HepG2 (cell line): ENCODE measurements at regions not wholly inside any gene's neighbourhood (a gene's known extent, or its start where the extent isn't known, plus 50 kb on each side); places are given as distances from the start of the nearest gene placed in this dataset.

Source experiments
- ATAC-seq: fragments of 200-7000 bp; cut with Tn5 transposase; 3 replicates; pipeline ENCODE4 v1.9.1; 2020; ENCODE audit warnings: mild to moderate bottlenecking, moderate library complexity
- BruUV-seq: library from RNA; stranded (reverse); fragments of 400-500 nt; replicated peaks from 2 replicates; lab custom pipeline; 2021; lab: Mats Ljungman, UMichigan
- CTCF ChIA-PET: fragments of 300-600 bp; formaldehyde crosslinking; extraction: SDS; loops from one replicate; lab custom pipeline; 2021; ENCODE audit warnings: low total read pairs, inconsistent platforms, low intra/inter-chr PET ratio; lab: Yijun Ruan, JAX
- POLR2A ChIA-PET: fragments of 350-600 bp; sonication (Branson Sonifier 250); formaldehyde crosslinking; loops from one replicate; lab custom pipeline; 2020; ENCODE audit warnings: antibody characterized with exemption, inconsistent platforms; lab: Yijun Ruan, JAX
- DNase-seq: peaks from one replicate; pipeline ENCODE4 v3.0.0-alpha.2; 2015; ENCODE audit warnings: low spot score
- FAIRE-seq: peaks from 3 replicates; lab custom pipeline; 2011; peaks lifted over from hg19 to GRCh38; lab: Jason Lieb, UNC
- H2AFZ ChIP-seq: one replicate; pipeline ENCODE4 v1.6.1; 2011; ENCODE audit warnings: low read length, inconsistent platforms
- H3K27ac ChIP-seq: fragments of 300-600 bp; 3 replicates; pipeline ENCODE4 v1.8.0; 2011; ENCODE audit warnings: mixed run types, mild to moderate bottlenecking, mixed read lengths, low read length, inconsistent platforms; ENCODE audit not compliant: insufficient read depth; ENCODE audit errors: extremely low read length
- H3K27me3 ChIP-seq, 2 experiments: fragments of 200-600 bp in 1 of 2; 2 replicates in 1 of 2; 3 replicates in 1 of 2; pipeline versions ENCODE4 v1.6.0 to v1.8.0; 2011; ENCODE audit warnings: low read length in 2 of 2, mild to moderate bottlenecking in 2 of 2, moderate library complexity in 2 of 2, inconsistent platforms in 1 of 2; ENCODE audit not compliant: insufficient read depth in 2 of 2, control insufficient read depth in 1 of 2
- H3K36me3 ChIP-seq, 2 experiments: fragments of 200-600 bp in 1 of 2; replicated peaks in 1 of 2; 2 replicates in 1 of 2; 3 replicates in 1 of 2; pipeline versions ENCODE4 v1.5.1 to v1.8.0; 2011; ENCODE audit warnings: low read length in 2 of 2, inconsistent platforms in 1 of 2; ENCODE audit not compliant: insufficient read depth in 2 of 2, control insufficient read depth in 1 of 2
- H3K4me1 ChIP-seq: 2 replicates; pipeline ENCODE4 v1.5.1; 2012; ENCODE audit warnings: low read length, inconsistent platforms; ENCODE audit not compliant: insufficient read depth
- H3K4me2 ChIP-seq: 2 replicates; pipeline ENCODE4 v1.6.0; 2011; ENCODE audit warnings: low read depth, low read length, inconsistent platforms
- H3K4me3 ChIP-seq, 3 experiments: fragments of 200-600 bp in 1 of 3; sonication (generic), shearing (Covaris generic) in 1 of 3; replicated peaks in 1 of 3; 2 replicates each; pipeline ENCODE4 v1.5.1; 2011 to 2016; ENCODE audit warnings: low read length in 3 of 3, inconsistent platforms in 2 of 3, low read depth in 2 of 3, mild to moderate bottlenecking in 2 of 3, control low read depth in 1 of 3, mixed read lengths in 1 of 3; ENCODE audit not compliant: insufficient read depth in 1 of 3
- H3K79me2 ChIP-seq: one replicate; pipeline ENCODE4 v1.6.1; 2011; ENCODE audit warnings: low read length, inconsistent platforms; ENCODE audit not compliant: insufficient read depth
- H3K9ac ChIP-seq: 2 replicates; pipeline ENCODE4 v1.6.0; 2011; ENCODE audit warnings: mild to moderate bottlenecking, low read depth, low read length, inconsistent platforms; ENCODE audit not compliant: insufficient read depth
- H3K9me3 ChIP-seq: 2 replicates; pipeline ENCODE4 v1.5.1; 2012; ENCODE audit warnings: mild to moderate bottlenecking, low read length
- H4K20me1 ChIP-seq: 2 replicates; pipeline ENCODE4 v1.6.0; 2011; ENCODE audit warnings: inconsistent platforms, mild to moderate bottlenecking, low read length, moderate library complexity; ENCODE audit not compliant: insufficient read depth
- IKZF4 ChIP-seq: sonication (generic); formaldehyde crosslinking; IDR thresholded peaks from 2 replicates; pipeline ENCODE4 v1.5.1; 2020; ENCODE audit warnings: borderline replicate concordance, mild to moderate bottlenecking, low read depth, missing genetic modification reagents; ENCODE audit errors: not compliant biosample characterization
- MAFG ChIP-seq: sonication (generic); formaldehyde crosslinking; IDR thresholded peaks from 2 replicates; pipeline ENCODE4 v1.5.1; 2020; ENCODE audit warnings: mild to moderate bottlenecking, missing genetic modification reagents
- SRY ChIP-seq: sonication (generic); formaldehyde crosslinking; IDR thresholded peaks from 2 replicates; pipeline ENCODE4 v1.8.0; 2022; ENCODE audit warnings: mild to moderate bottlenecking, missing genetic modification reagents
- ZNF101 ChIP-seq: sonication (generic); formaldehyde crosslinking; IDR thresholded peaks from 2 replicates; pipeline ENCODE4 v1.4.0; 2020; ENCODE audit warnings: mild to moderate bottlenecking, low read depth, missing genetic modification reagents, borderline replicate concordance
- ZNF558 ChIP-seq: sonication (generic); formaldehyde crosslinking; IDR thresholded peaks from 2 replicates; pipeline ENCODE4 v1.9.0; 2022; ENCODE audit warnings: mild to moderate bottlenecking, missing genetic modification reagents, borderline replicate concordance
- WGBS: methylation state at CpG from one replicate; pipeline ENCODE4 v1.1.6; 2017; ENCODE audit warnings: low lambda C conversion rate; 5-methylcytosine and 5-hydroxymethylcytosine counted together
- in situ Hi-C: cut with HindIII; loops from 2 replicates; pipeline ENCODE4 v1.10.0; 2017; ENCODE audit warnings: low pct_unique_long_range_greater_than_20kb; ENCODE audit not compliant: extremely low pct_ligation_motif_present
- intact Hi-C: fragments of 100-400 bp; cut with micrococcal nuclease; formaldehyde crosslinking; loops from one replicate; pipeline ENCODE4 v1.10.0; 2022; ENCODE audit not compliant: unreplicated experiment
- TF ChIP-seq, protein P1 (sequence below): sonication (generic); formaldehyde crosslinking; IDR thresholded peaks from 2 replicates; pipeline ENCODE4 v1.4.0; 2020; ENCODE audit warnings: mild to moderate bottlenecking, missing genetic modification reagents
- TF ChIP-seq, protein P2 (sequence below): sonication (generic); formaldehyde crosslinking; IDR thresholded peaks from 2 replicates; pipeline ENCODE4 v1.4.0; 2020; ENCODE audit warnings: missing genetic modification reagents

DNA sequence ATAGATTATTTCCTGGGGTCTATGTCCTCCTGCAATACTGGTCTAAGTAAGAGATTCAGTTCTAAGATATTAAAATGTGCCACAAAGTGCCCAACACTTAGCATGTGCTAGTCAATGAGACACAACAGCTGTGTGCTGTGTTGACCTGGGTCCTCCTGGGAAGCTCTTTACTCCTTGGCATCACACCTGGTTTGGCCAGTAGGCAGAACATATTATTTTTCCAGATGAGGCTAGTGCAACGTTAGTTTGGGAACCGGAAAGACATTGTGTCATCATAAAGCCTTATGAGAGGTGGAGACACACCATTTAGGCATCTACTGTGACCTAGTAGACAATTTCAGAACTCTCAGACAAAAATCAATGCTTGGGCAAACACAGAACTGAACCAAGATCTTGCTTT, 197.8 kb downstream of the MID1IP1 start:
- intact Hi-C loops (no loop called here), in situ Hi-C loops (loop anchor here (25.0 kb wide), 1 partner anchor 187 kb away; the partner anchor contains the start of gene MID1IP1)
- ATAC-seq (no peak), DNase-seq (no peak), FAIRE-seq (no peak)
- H3K4me3 ChIP-seq = no peak overlapping the region
- no peaks in the 10 kb centered on the region for H3K4me1 ChIP-seq
- no peaks in the 10 kb centered on the region for H3K79me2 ChIP-seq
- no peak overlapping the region for H2AFZ ChIP-seq
- no peaks in the 10 kb centered on the region for H3K9me3 ChIP-seq
- H3K27me3 ChIP-seq = no peaks in the 10 kb centered on the region
- TF ChIP-seq MAFG (CRISPR knock-in tag) = no peak
- no peak for TF ChIP-seq IKZF4 (CRISPR knock-in tag)
- TF ChIP-seq, protein P1, sequence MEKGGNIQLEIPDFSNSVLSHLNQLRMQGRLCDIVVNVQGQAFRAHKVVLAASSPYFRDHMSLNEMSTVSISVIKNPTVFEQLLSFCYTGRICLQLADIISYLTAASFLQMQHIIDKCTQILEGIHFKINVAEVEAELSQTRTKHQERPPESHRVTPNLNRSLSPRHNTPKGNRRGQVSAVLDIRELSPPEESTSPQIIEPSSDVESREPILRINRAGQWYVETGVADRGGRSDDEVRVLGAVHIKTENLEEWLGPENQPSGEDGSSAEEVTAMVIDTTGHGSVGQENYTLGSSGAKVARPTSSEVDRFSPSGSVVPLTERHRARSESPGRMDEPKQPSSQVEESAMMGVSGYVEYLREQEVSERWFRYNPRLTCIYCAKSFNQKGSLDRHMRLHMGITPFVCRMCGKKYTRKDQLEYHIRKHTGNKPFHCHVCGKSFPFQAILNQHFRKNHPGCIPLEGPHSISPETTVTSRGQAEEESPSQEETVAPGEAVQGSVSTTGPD (CRISPR knock-in tag) = no peak
- TF ChIP-seq, protein P2, sequence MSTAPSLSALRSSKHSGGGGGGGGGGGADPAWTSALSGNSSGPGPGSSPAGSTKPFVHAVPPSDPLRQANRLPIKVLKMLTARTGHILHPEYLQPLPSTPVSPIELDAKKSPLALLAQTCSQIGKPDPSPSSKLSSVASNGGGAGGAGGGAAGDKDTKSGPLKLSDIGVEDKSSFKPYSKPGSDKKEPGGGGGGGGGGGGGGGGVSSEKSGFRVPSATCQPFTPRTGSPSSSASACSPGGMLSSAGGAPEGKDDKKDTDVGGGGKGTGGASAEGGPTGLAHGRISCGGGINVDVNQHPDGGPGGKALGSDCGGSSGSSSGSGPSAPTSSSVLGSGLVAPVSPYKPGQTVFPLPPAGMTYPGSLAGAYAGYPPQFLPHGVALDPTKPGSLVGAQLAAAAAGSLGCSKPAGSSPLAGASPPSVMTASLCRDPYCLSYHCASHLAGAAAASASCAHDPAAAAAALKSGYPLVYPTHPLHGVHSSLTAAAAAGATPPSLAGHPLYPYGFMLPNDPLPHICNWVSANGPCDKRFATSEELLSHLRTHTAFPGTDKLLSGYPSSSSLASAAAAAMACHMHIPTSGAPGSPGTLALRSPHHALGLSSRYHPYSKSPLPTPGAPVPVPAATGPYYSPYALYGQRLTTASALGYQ (CRISPR knock-in tag) = no peak
- TF ChIP-seq ZNF101 (CRISPR knock-in tag) = no peak
- TF ChIP-seq ZNF558 = no peak
- TF ChIP-seq SRY (CRISPR knock-in tag) = no peak
- H3K9ac ChIP-seq = no peak overlapping the region
- no peaks in the 10 kb centered on the region for H4K20me1 ChIP-seq
- POLR2A ChIA-PET = no interaction called here
- CTCF ChIA-PET = no interaction called here
- 20% methylated on average over 1 of the region's 2 CpGs for WGBS
- H3K4me2 ChIP-seq = no peak overlapping the region
- BruUV-seq = no TSS peak
- H3K27ac ChIP-seq = no peak overlapping the region
- no peaks in the 10 kb centered on the region for H3K36me3 ChIP-seq
